ENCODE measurements at regions not wholly inside any gene's neighbourhood (a gene's known extent, or its start where the extent isn't known, plus 50 kb on each side); places are given as distances from the start of the nearest gene placed in this dataset.

DNA sequence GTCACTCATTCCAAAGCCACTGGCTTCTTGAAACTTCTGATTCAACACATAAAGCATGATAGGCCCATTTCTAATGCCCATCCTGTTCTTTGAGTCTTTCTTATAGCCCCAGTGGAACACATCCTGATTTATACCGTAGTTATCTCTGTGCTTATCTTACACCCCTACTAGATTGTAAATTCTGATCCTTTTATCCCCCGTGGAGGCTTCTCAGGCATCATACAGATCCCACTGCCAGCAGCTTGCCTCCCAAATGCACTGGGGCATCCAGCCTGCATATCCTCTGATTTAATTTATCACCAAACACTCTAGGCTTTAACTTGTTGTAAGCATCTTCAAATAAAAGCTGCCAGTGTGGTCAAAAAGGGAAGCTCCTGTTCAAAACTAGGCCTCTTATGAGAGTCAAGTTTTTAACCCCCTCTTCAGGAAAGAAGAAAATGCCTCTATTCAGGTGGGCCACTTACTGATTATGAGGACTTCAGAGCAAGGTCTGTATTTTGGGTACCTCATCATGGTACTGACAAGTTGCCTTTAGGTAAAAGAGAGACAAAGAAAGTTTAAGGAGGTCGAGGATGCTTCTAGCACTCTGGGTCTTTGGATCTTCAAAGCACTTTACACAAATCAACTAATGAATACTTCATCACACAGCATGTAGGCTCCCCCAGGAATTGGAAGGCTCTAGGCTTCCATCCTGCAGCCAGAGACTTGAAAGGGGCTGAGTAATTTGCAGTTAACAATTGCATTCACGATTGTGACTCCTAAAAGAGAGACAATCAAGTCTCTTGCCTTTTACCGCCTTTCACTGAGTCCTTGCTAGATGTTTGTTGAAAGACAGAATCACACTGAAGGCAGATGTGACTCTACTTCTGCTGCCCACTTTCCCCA is 95.8 kb upstream of the LDB2 start:
- DNase-seq, result no peak

DNA sequence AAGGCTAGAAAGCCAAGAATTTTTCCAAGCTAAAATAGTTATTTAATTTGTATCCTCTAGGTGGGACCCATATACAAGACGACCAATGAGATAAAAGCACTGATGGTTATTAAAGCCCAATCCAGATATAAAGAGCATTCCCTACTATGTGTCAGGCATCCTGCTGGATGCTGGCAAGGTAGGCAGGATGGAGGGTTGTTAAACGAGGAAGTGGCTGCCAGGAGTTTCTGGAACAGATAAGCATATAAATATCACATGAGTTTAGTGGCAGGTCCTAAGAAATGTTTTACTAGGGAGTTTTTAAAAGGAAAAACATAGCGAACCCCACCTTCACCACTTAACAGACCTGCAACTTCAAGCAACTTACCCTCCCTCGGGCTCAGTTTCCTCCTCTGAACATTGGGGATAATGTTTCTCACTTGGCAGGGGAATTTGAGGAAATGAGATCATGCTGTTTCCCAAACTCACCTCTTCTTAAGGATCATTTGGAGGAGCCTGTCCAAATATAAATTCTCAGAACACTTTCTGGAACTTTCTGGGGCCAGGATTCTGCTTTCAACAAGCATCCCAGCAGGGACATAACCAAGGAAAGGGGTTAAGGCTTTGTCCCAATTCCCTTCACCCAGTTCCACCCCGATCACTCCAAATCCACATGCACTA is 94.3 kb upstream of the LDB2 start:
- DNase-seq, result no peak

DNA sequence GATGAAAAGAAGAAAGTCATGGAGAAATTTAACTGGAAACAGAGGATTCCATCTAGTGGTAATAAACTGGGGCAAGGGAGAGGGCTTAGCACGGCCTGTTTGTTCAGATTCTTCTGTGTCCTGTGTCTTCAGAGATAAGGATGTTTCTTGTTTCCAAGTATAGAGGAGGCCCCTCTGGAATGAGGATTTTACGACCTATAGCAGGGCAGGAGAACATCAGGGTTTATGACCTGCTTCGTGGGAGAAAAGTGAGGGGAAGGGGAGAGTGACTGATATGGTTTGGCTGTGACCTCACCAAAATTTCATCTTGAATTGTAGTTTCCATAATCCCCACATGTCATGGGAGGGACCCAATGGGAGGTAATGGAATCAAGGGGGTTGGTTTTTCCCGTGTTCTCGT is 93.0 kb upstream of the LDB2 start:
- no peak for DNase-seq

DNA sequence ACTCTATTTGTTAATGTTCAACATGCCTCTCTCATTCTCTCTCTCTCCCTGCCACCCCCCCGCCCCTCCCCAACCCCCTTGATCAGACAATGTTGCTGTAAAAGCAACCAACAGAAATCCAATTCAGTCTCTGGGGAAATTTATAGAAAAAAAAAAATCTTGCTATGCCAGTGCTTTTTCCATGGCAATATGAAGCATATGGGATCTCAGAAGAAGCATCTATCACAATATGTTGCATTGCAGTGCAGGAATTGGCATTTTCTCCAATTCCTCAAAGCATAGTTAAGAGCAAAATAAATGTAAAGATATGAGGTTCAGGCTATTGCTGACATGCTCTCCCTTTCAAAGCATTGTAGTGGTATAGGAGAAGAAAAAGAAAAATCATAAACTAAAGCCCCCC is 90.9 kb upstream of the LDB2 start:
- no peak for DNase-seq

DNA sequence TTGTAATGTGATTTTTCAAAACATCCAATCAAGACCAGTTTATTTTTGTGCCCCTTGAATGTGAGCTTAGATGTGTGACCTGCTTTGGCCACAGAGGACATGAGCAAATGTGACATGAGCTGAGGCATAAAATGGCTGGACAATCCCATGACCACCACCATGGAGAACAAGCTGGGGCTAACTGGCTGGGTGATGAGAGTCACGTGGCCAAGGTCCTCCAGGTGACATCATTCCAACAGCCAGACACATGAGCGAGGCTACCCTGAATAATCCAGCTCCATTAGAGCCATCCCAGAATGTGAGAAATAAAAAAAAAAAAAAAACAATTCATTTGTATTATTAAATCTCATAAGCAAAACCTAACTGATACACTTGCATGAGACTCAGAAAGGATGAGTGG is 90.4 kb upstream of the LDB2 start:
- no peak for DNase-seq

DNA sequence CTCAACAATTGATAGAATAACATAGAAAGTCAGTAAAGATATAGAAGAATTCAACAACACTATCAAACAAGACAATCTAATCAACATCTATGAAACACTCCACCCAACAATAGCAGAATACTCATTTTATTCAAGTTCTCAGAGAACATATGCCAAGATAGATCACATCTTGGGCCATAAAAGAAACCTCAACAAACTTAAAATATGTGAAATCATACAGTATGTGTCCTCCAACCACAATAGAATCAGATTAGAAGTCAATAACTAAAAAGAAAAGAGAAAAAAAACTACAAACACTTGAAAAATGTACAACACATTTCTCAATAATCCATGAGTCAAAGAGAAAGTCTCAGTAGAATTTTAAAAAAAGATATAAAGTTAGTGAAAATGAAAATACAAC is 78.6 kb upstream of the LDB2 start:
- DNase-seq, result no peak

DNA sequence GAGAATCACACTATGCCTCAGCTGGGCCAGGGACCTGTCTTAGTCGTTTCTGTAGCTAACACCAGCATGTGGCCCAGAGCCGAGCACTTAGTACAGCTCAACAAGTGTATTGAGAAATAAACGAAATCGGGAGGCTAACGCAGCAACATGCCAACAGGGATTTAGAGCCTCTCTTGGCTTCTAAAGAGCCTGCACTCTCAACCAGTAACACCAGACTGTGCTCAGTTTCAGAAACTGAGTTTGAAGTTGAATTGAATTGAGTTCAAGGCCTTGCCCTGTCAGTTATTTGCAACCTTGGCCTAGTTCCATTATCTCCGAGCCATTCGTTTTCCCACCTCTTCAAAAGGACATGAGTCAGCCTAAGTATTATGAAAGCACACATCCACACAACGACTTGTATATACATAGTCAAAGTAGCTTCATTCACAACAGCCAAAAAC is 71.3 kb upstream of the LDB2 start:
- no peak for DNase-seq

DNA sequence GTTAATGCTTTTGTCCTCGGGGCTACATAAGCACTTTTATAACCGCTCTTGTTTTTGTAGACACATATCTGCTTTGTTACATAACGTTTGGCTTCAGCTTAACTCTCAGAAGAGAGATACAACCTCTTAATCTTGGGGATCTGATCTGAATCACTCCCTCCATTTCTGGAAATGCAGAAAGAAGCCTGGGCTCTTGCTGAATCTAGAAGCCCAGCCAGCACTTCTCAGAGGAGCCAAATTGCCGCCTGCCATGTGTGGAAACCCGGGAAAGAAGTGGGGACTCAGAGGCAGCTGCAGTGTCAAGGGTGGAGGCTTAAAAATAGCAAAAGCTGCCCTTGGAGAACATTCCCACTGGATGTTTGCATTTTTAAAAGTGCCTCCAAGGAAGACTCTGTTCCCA is 69.3 kb upstream of the LDB2 start:
- no peak for DNase-seq

DNA sequence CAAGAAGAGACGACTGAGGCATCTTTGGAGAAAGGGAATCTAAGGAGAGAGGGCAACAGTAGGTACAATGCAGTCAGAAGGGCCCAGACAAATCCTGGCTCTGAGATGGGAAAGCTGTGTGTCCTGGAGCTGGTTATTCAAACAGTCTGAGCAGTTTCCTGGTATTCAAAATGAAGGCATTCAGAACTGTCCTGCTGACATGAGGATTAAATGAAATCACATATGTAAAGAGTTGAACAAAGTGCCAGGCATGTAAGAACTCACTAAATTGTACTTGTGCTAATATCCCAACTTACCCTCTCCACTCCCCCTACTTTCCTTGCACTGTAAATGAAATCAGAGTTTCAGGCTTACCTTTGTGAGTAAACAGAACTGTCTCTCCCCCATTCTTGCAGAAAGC is 60.9 kb upstream of the LDB2 start:
- no peak for DNase-seq

DNA sequence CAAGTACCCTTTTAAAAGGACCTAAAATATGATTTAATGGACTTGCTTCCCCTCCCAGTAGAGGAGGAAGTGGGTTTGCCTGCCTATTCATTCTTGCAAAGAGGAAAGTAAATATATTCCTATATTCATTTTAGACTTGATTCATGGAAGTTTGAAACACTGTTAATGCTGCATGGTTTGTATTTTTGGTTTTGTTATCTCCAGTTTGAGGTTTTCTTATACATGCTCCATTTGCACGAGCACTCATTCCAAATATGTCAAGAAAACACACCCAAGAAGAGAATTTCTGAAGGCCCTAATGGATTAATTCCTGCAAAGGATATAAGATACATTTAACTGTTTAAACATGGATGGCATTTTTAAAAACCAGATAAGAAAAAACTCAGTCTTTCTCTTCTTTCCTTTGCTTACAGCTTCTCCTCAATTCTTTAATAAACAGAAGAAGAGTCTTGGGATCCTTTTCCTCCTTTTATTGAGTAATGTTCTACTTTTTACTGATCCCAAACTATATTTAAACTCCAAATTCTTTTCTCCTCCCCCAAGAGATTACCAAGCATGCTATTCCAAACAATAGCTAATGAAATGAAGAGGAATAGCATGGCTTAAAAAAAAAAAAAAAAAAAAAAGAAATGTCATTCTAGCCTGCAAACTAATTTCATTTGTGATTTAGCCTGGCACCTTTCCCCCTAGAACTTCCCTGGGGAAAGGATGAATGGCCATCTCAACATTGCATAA is 54.6 kb upstream of the LDB2 start:
- DNase-seq, result no peak

DNA sequence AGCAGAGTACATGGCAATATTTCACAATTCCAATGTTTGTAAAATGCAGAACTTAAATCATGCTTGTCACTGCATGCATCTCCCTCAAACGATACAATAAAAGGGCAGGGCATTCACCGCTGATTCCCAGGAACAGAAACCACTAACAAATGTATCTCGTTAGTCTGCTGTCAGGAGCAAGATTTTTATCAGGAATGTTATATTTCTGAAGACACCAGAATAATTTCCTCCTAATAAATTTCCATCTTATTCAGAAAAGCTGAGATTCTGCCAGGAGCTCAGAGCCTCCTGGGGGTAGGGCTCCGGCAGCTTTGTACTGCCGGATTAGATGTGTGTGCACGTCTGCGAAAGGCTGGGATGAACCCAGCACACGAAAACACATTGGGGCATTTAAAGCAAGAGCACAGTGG is 54.0 kb upstream of the LDB2 start:
- DNase-seq, result peak in 1 of 4 experiments; percentile 6

Measured in suppressor macrophage (primary cell).